Neural progenitor cell (in vitro differentiated cells): ENCODE measurements at regions not wholly inside any gene's neighbourhood (a gene's known extent, or its start where the extent isn't known, plus 50 kb on each side); places are given as distances from the start of the nearest gene placed in this dataset.

Source experiments
- EZH2 ChIP-seq: fragments of 200-600 bp; sonication (generic); IDR thresholded peaks from 2 replicates; pipeline ENCODE4 v1.6.1; 2017; ENCODE audit warnings: antibody characterized with exemption, mild to moderate bottlenecking, moderate library complexity
- TF ChIP-seq, protein P1 (sequence below): fragments of 200-600 bp; sonication (generic); IDR thresholded peaks from 2 replicates; pipeline ENCODE4 v1.5.1; 2017; ENCODE audit warnings: antibody characterized with exemption, mild to moderate bottlenecking

DNA sequence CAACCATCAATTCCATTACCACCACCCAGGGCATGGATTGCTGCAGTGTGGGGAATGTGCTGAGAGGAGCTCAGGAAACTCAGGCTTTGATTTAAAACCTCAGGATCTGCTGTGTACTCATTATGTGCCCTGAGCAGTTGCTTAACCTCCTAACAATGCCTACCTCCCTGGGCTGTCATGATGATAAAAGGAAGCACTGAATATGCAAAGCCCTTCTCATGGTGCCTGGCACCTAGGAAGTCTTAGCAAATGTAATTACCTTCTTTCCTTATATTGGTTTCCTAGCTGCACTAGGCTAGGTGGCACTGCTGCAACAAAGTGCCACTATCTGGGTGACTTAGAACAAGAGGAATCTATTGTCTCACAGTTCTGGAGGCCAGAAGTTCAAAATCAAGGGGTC lies 62.2 kb downstream of the KCTD12 start:
- TF ChIP-seq, protein P1, sequence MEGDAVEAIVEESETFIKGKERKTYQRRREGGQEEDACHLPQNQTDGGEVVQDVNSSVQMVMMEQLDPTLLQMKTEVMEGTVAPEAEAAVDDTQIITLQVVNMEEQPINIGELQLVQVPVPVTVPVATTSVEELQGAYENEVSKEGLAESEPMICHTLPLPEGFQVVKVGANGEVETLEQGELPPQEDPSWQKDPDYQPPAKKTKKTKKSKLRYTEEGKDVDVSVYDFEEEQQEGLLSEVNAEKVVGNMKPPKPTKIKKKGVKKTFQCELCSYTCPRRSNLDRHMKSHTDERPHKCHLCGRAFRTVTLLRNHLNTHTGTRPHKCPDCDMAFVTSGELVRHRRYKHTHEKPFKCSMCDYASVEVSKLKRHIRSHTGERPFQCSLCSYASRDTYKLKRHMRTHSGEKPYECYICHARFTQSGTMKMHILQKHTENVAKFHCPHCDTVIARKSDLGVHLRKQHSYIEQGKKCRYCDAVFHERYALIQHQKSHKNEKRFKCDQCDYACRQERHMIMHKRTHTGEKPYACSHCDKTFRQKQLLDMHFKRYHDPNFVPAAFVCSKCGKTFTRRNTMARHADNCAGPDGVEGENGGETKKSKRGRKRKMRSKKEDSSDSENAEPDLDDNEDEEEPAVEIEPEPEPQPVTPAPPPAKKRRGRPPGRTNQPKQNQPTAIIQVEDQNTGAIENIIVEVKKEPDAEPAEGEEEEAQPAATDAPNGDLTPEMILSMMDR: no peak
- no peak for TF ChIP-seq EZH2
